H1 (cell line): ENCODE measurements at regions not wholly inside any gene's neighbourhood (a gene's known extent, or its start where the extent isn't known, plus 50 kb on each side); places are given as distances from the start of the nearest gene placed in this dataset.

Experiments
- CTCF ChIA-PET: fragments of 300-600 bp; sonication (Branson Sonifier 250); formaldehyde crosslinking; loops from one replicate; lab custom pipeline; 2021; ENCODE audit not compliant: partially characterized antibody; lab: Charles Lee
- POLR2A ChIA-PET: fragments of 300-600 bp; sonication (Branson Sonifier 250); formaldehyde crosslinking; loops from one replicate; lab custom pipeline; 2021; ENCODE audit warnings: inconsistent platforms; ENCODE audit not compliant: partially characterized antibody; lab: Charles Lee
- DNase-seq, 2 experiments: peaks; one replicate each; pipeline versions ENCODE4 v3.0.0 to v3.0.0-alpha.2; 2010 to 2022; ENCODE audit warnings: low spot score in 2 of 2, low read depth in 1 of 2, mixed read lengths in 1 of 2
- FAIRE-seq: peaks from 2 replicates; lab custom pipeline; 2011; peaks lifted over from hg19 to GRCh38; lab: Jason Lieb, UNC
- H2AFZ ChIP-seq: 2 replicates; pipeline ENCODE4 v1.8.1; 2012; ENCODE audit warnings: low read length, inconsistent platforms
- H2AK5ac ChIP-seq: 2 replicates; pipeline ENCODE4 v1.6.1; 2013; ENCODE audit warnings: low read depth, low read length
- H2BK120ac ChIP-seq: replicated peaks from 2 replicates; pipeline ENCODE3; 2013; ENCODE audit warnings: low read depth, low read length, inconsistent platforms
- H2BK12ac ChIP-seq: 2 replicates; pipeline ENCODE4 v1.6.1; 2013; ENCODE audit warnings: low read depth, low read length
- H2BK15ac ChIP-seq: 2 replicates; pipeline ENCODE4 v1.6.1; 2013; ENCODE audit warnings: low read length
- H2BK20ac ChIP-seq: 2 replicates; pipeline ENCODE4 v1.6.1; 2013; ENCODE audit warnings: low read length
- H2BK5ac ChIP-seq: 2 replicates; pipeline ENCODE4 v1.6.1; 2013; ENCODE audit warnings: low read depth, low read length
- H3K14ac ChIP-seq: 2 replicates; pipeline ENCODE4 v1.6.1; 2013; ENCODE audit warnings: inconsistent platforms; ENCODE audit not compliant: insufficient read length
- H3K18ac ChIP-seq: 2 replicates; pipeline ENCODE4 v1.6.1; 2013; ENCODE audit warnings: low read length; ENCODE audit errors: extremely low read depth
- H3K23ac ChIP-seq: 2 replicates; pipeline ENCODE4 v1.6.1; 2013; ENCODE audit warnings: inconsistent platforms; ENCODE audit not compliant: insufficient read length
- H3K23me2 ChIP-seq: 2 replicates; pipeline ENCODE4 v1.6.1; 2013; ENCODE audit warnings: low read depth, low read length
- H3K27ac ChIP-seq: 2 replicates; pipeline ENCODE4 v1.6.1; 2011; ENCODE audit warnings: low read depth, low read length, inconsistent platforms
- H3K27me3 ChIP-seq, 4 experiments: replicated peaks in 1 of 4; 1 replicate in 1 of 4; 2 replicates in 3 of 4; pipeline versions ENCODE4 v1.6.1 to v1.8.1; 2011 to 2013; ENCODE audit warnings: low read length in 3 of 4, mild to moderate bottlenecking in 3 of 4, inconsistent platforms in 2 of 4, mixed read lengths in 2 of 4, moderate library complexity in 1 of 4; ENCODE audit not compliant: control insufficient read depth in 3 of 4, insufficient read depth in 3 of 4; ENCODE audit errors: extremely low read depth in 1 of 4
- H3K36me3 ChIP-seq, 4 experiments: 2 replicates each; pipeline versions ENCODE4 v1.6.1 to v1.8.1; 2011 to 2013; ENCODE audit warnings: mild to moderate bottlenecking in 4 of 4, low read length in 3 of 4, moderate library complexity in 2 of 4, control low read depth in 1 of 4, inconsistent platforms in 1 of 4; ENCODE audit not compliant: insufficient read depth in 4 of 4, control insufficient read depth in 2 of 4
- H3K4ac ChIP-seq: replicated peaks from 2 replicates; pipeline ENCODE3; 2013; ENCODE audit warnings: low read length, low read depth, mixed read lengths, inconsistent platforms; ENCODE audit not compliant: insufficient read length
- H3K4me1 ChIP-seq, 4 experiments: replicated peaks in 1 of 4; 1 replicate in 1 of 4; 2 replicates in 3 of 4; pipeline versions ENCODE4 v1.6.1 to v1.8.1; 2011 to 2013; ENCODE audit warnings: low read length in 3 of 4, inconsistent platforms in 2 of 4, mixed read lengths in 1 of 4; ENCODE audit not compliant: insufficient read depth in 4 of 4, control insufficient read depth in 3 of 4
- H3K4me2 ChIP-seq, 2 experiments: 2 replicates each; pipeline versions ENCODE4 v1.6.1 to v1.8.1; 2011 to 2013; ENCODE audit warnings: low read depth in 2 of 2, low read length in 2 of 2, control low read depth in 1 of 2, inconsistent platforms in 1 of 2, mild to moderate bottlenecking in 1 of 2; ENCODE audit not compliant: insufficient read depth in 1 of 2
- H3K4me3 ChIP-seq, 4 experiments: fragments of 200-600, 300-600 bp in 1 of 4; sonication (generic), shearing (Covaris generic), sonication (Bioruptor Twin) in 1 of 4; 2 replicates each; pipeline versions ENCODE4 v1.5.1 to v1.8.1; 2011 to 2016; ENCODE audit warnings: low read length in 4 of 4, low read depth in 3 of 4, control low read depth in 2 of 4, inconsistent platforms in 2 of 4, mild to moderate bottlenecking in 2 of 4, mixed read lengths in 1 of 4, moderate library complexity in 1 of 4; ENCODE audit not compliant: insufficient read depth in 2 of 4; ENCODE audit errors: extremely low read depth in 1 of 4
- H3K56ac ChIP-seq: replicated peaks from 2 replicates; pipeline ENCODE3; 2013; ENCODE audit warnings: low read depth, mild to moderate bottlenecking, mixed read lengths, low read length, inconsistent platforms; ENCODE audit not compliant: insufficient read length
- H3K79me1 ChIP-seq: 2 replicates; pipeline ENCODE4 v1.6.1; 2013; ENCODE audit warnings: low read depth, low read length, control low read depth
- H3K79me2 ChIP-seq, 2 experiments: 2 replicates each; pipeline versions ENCODE4 v1.6.1 to v1.8.1; 2012 to 2013; ENCODE audit warnings: low read length in 2 of 2, mild to moderate bottlenecking in 2 of 2, inconsistent platforms in 1 of 2; ENCODE audit not compliant: insufficient read depth in 2 of 2, control insufficient read depth in 1 of 2
- H3K9ac ChIP-seq, 4 experiments: replicated peaks in 1 of 4; 1 replicate in 1 of 4; 2 replicates in 3 of 4; pipeline versions ENCODE4 v1.6.1 to v1.8.1; 2011 to 2013; ENCODE audit warnings: low read depth in 3 of 4, low read length in 3 of 4, control low read depth in 2 of 4, mild to moderate bottlenecking in 2 of 4, moderate library complexity in 2 of 4, inconsistent platforms in 1 of 4; ENCODE audit errors: extremely low read depth in 1 of 4
- H3K9me3 ChIP-seq, 2 experiments: 2 replicates each; pipeline versions ENCODE4 v1.6.1 to v1.8.1; 2012 to 2013; ENCODE audit warnings: mild to moderate bottlenecking in 2 of 2, moderate library complexity in 2 of 2, control low read depth in 1 of 2, inconsistent platforms in 1 of 2, low read depth in 1 of 2, low read length in 1 of 2, mixed read lengths in 1 of 2; ENCODE audit not compliant: insufficient read depth in 2 of 2
- H4K20me1 ChIP-seq, 2 experiments: replicated peaks in 1 of 2; 2 replicates each; pipeline versions ENCODE3 to v1.8.1; 2011 to 2013; ENCODE audit warnings: inconsistent platforms in 2 of 2, low read length in 2 of 2, mild to moderate bottlenecking in 1 of 2; ENCODE audit not compliant: insufficient read depth in 2 of 2, control insufficient read depth in 1 of 2
- H4K5ac ChIP-seq: 2 replicates; pipeline ENCODE4 v1.6.1; 2013; ENCODE audit warnings: low read length, low read depth, mixed read lengths, inconsistent platforms; ENCODE audit not compliant: insufficient read length
- H4K8ac ChIP-seq: 2 replicates; pipeline ENCODE4 v1.8.0; 2013; ENCODE audit warnings: mild to moderate bottlenecking, moderate library complexity, low read length, inconsistent platforms; ENCODE audit not compliant: insufficient read depth; ENCODE audit errors: extremely low read depth
- H4K91ac ChIP-seq: replicated peaks from 2 replicates; pipeline ENCODE3; 2013; ENCODE audit warnings: low read length, mixed read lengths, inconsistent platforms; ENCODE audit not compliant: insufficient read length
- ASH2L ChIP-seq: fragments of 200-600, 300-600 bp; sonication (generic); IDR thresholded peaks from one replicate; pipeline ENCODE4 v1.7.1; 2017; ENCODE audit warnings: low read length
- CTCF ChIP-seq, 3 experiments: IDR thresholded peaks; 1 replicate in 2 of 3; 2 replicates in 1 of 3; pipeline versions ENCODE4 v1.5.1 to v1.6.1; 2011; ENCODE audit warnings: low read length in 3 of 3, mild to moderate bottlenecking in 3 of 3, inconsistent platforms in 2 of 3, low read depth in 1 of 3, moderate library complexity in 1 of 3; ENCODE audit not compliant: insufficient read depth in 1 of 3; ENCODE audit errors: control extremely low read depth in 1 of 3
- EZH2 ChIP-seq: fragments of 200-600 bp; sonication (generic); IDR thresholded peaks from 2 replicates; pipeline ENCODE4 v1.7.1; 2012; ENCODE audit warnings: low read depth, mild to moderate bottlenecking, moderate library complexity, low read length, inconsistent platforms; ENCODE audit not compliant: severe bottlenecking
- MAX ChIP-seq: IDR thresholded peaks from 2 replicates; pipeline ENCODE4 v1.6.1; 2012; ENCODE audit warnings: inconsistent platforms
- RNF2 ChIP-seq: fragments of 200-900, 300-1000 bp; sonication (generic); IDR thresholded peaks from 2 replicates; pipeline ENCODE4 v1.7.1; 2016; ENCODE audit warnings: borderline replicate concordance, low read depth, mild to moderate bottlenecking, antibody characterized with exemption, low read length; ENCODE audit not compliant: poor library complexity, severe bottlenecking; ENCODE audit errors: missing control alignments
- SIN3A ChIP-seq, 2 experiments: IDR thresholded peaks in 1 of 2; conservative IDR thresholded peaks in 1 of 2; 2 replicates each; pipeline ENCODE4 v1.6.1; 2011 to 2012; ENCODE audit warnings: low read length in 2 of 2, improper control_type of control experiment in 1 of 2, low read depth in 1 of 2, mild to moderate bottlenecking in 1 of 2
- SRF ChIP-seq: IDR thresholded peaks from 2 replicates; pipeline ENCODE4 v1.6.1; 2011; ENCODE audit warnings: mild to moderate bottlenecking, low read depth, low read length, moderate library complexity
- TCF12 ChIP-seq: IDR thresholded peaks from 2 replicates; pipeline ENCODE4 v1.6.1; 2011; ENCODE audit warnings: low read depth, mild to moderate bottlenecking, low read length
- USF2 ChIP-seq: IDR thresholded peaks from 2 replicates; pipeline ENCODE4 v1.6.1; 2011; ENCODE audit warnings: low read length, improper control_type of control experiment
- ZNF274 ChIP-seq: IDR thresholded peaks from 2 replicates; pipeline ENCODE4 v1.7.0; 2012; ENCODE audit warnings: low read length, borderline replicate concordance; ENCODE audit errors: extremely low read depth
- WGBS, 2 experiments: shearing (Covaris generic) in 1 of 2; methylation state at CpG; one replicate each; pipeline versions ENCODE4 v1.1.6 to v1.1.7; 2013 to 2015; ENCODE audit warnings: low lambda C conversion rate in 2 of 2, mixed read lengths in 2 of 2, inconsistent platforms in 1 of 2, low coverage in 1 of 2, missing lambda C conversion rate in 1 of 2; ENCODE audit not compliant: insufficient replicate concordance in 2 of 2, insufficient coverage in 1 of 2, insufficient read length in 1 of 2; ENCODE audit errors: extremely low coverage in 1 of 2, missing lambda C conversion rate in 1 of 2; 5-methylcytosine and 5-hydroxymethylcytosine counted together

GRCh38 chr13:80533175-80533574 is 192.2 kb upstream of the SPRY2 start:
- Histone ChIP-seq H3K18ac (no peak overlapping the region), H4K20me1 (no peaks in the 10 kb centered on the region), H3K27ac (no peak overlapping the region), H2BK120ac (no peak overlapping the region), H3K79me1 (no peaks in the 10 kb centered on the region), H2BK15ac (no peak overlapping the region), H3K56ac (no peak overlapping the region), H2AFZ (no peak overlapping the region), H3K4me3 (no peak overlapping the region), H3K79me2 (no peaks in the 10 kb centered on the region), H3K27me3 (no peaks in the 10 kb centered on the region), H3K4ac (no peak overlapping the region), H3K9me3 (no peaks in the 10 kb centered on the region), H2BK5ac (no peak overlapping the region), H3K23ac (no peak overlapping the region), H3K9ac (no peak overlapping the region), H4K5ac (no peak overlapping the region), H2BK12ac (no peak overlapping the region), H3K4me2 (no peak overlapping the region), H4K8ac (no peak overlapping the region), H2AK5ac (no peak overlapping the region), H3K14ac (no peak overlapping the region), H2BK20ac (no peak overlapping the region), H3K23me2 (no peaks in the 10 kb centered on the region), H3K4me1 (no peaks in the 10 kb centered on the region), H4K91ac (no peak overlapping the region), H3K36me3 (no peaks in the 10 kb centered on the region)
- ChIA-PET POLR2A (no interaction called here), CTCF (interaction anchor here (1.8 kb wide), 1 partner anchor 19 kb away, joined by 3 read pairs; no protein-coding TSS in a partner anchor)
- DNase-seq (no peak), FAIRE-seq (no peak)
- 92% methylated on average over 1 of the region's 1 CpG; no CpG with 5 or more reads in 1 of the 2 experiments for WGBS, 2 experiments
- TF ChIP-seq SIN3A (conservative IDR thresholded peaks at IDR 0.05 in 1 of 2, IDR thresholded peaks at IDR 0.05 in 1 of 2; ENCODE audit: low read depth in 1 of 2, low read length in 2 of 2) (no peak), ZNF274 (no peak), CTCF (IDR thresholded peaks at IDR 0.05; ENCODE audit: control extremely low read depth in 1 of 3, insufficient read depth in 1 of 3, low read depth in 1 of 3, low read length in 3 of 3) (no peak), EZH2 (no peak), MAX (no peak), TCF12 (no peak), SRF (no peak), USF2 (no peak), ASH2L (no peak), RNF2 (no peak)
